CD4-positive, alpha-beta T cell (primary cell): ENCODE measurements at regions not wholly inside any gene's neighbourhood (a gene's known extent, or its start where the extent isn't known, plus 50 kb on each side); places are given as distances from the start of the nearest gene placed in this dataset.

Source experiments
- ATAC-seq: fragments of 200-7000 bp; cut with Tn5 transposase; one replicate; pipeline ENCODE4 v1.10.0; 2022; ENCODE audit warnings: mild to moderate bottlenecking; ENCODE audit not compliant: poor library complexity
- CTCF ChIA-PET: fragments of 350-600 bp; sonication (Branson Sonifier 250); formaldehyde crosslinking; loops from one replicate; lab custom pipeline; 2021; ENCODE audit warnings: antibody characterized with exemption, inconsistent platforms; lab: Charles Lee
- POLR2A ChIA-PET: fragments of 350-600 bp; sonication (Branson Sonifier 250); formaldehyde crosslinking; loops from one replicate; lab custom pipeline; 2021; ENCODE audit warnings: antibody characterized with exemption, inconsistent platforms; lab: Charles Lee
- DNase-seq, 14 experiments: peaks; one replicate each; pipeline ENCODE4 v3.0.0-alpha.2; 2013 to 2020; ENCODE audit warnings: mixed read lengths in 2 of 14
- H3K27ac ChIP-seq, 2 donors: one replicate each; pipeline versions ENCODE4 v1.5.1 to v1.7.0; 2013; ENCODE audit warnings: low read length in 2 of 2, low read depth in 1 of 2, mild to moderate bottlenecking in 1 of 2
- H3K27me3 ChIP-seq, 2 experiments: 1 replicate in 1 of 2; 2 replicates in 1 of 2; pipeline versions ENCODE4 v1.6.1 to v1.7.0; 2013; ENCODE audit warnings: low read length in 2 of 2, control low read depth in 1 of 2, mild to moderate bottlenecking in 1 of 2, moderate library complexity in 1 of 2; ENCODE audit not compliant: insufficient read depth in 2 of 2, control insufficient read depth in 1 of 2
- H3K36me3 ChIP-seq: one replicate; pipeline ENCODE4 v1.6.1; 2013; ENCODE audit warnings: low read length, control low read depth; ENCODE audit not compliant: insufficient read depth
- H3K4me1 ChIP-seq: one replicate; pipeline ENCODE4 v1.6.1; 2013; ENCODE audit warnings: low read length, control low read depth; ENCODE audit not compliant: insufficient read depth
- H3K4me3 ChIP-seq: one replicate; pipeline ENCODE4 v1.5.1; 2013; ENCODE audit warnings: mild to moderate bottlenecking, low read length, moderate library complexity
- H3K9me3 ChIP-seq, 2 experiments: 1 replicate in 1 of 2; 2 replicates in 1 of 2; pipeline versions ENCODE4 v1.6.1 to v1.7.0; 2013; ENCODE audit warnings: low read length in 2 of 2, mild to moderate bottlenecking in 2 of 2, control low read depth in 1 of 2, moderate library complexity in 1 of 2; ENCODE audit not compliant: control insufficient read depth in 1 of 2, insufficient read depth in 1 of 2
- H3K27ac Mint-ChIP-seq: one replicate; pipeline ENCODE4 v1.8.0; 2020; ENCODE audit warnings: mixed read lengths
- H3K27me3 Mint-ChIP-seq: one replicate; pipeline ENCODE4 v1.8.0; 2021; ENCODE audit warnings: mixed read lengths
- H3K36me3 Mint-ChIP-seq: one replicate; pipeline ENCODE4 v1.8.0; 2021; ENCODE audit warnings: low read depth, mixed read lengths
- H3K4me1 Mint-ChIP-seq: one replicate; pipeline ENCODE4 v1.8.0; 2021; ENCODE audit warnings: low read depth, mixed read lengths
- H3K4me3 Mint-ChIP-seq: one replicate; pipeline ENCODE4 v1.8.0; 2020; ENCODE audit warnings: mild to moderate bottlenecking, mixed read lengths
- H3K9me3 Mint-ChIP-seq: one replicate; pipeline ENCODE4 v1.8.0; 2020; ENCODE audit warnings: mixed read lengths
- intact Hi-C, 2 experiments: fragments of 100-400 bp; cut with DNase I in 1 of 2; cut with micrococcal nuclease in 1 of 2; formaldehyde crosslinking; loops; one replicate each; pipeline versions ENCODE4 v1.15.1 to v1.9.0; 2023 to 2025; cut with DNase I, micrococcal nuclease
- TF ChIP-seq, protein P1 (sequence below): fragments of 200-600 bp; IDR thresholded peaks from one replicate; pipeline ENCODE4 v1.8.0; 2022; ENCODE audit warnings: antibody characterized with exemption, mild to moderate bottlenecking

- DNase-seq (no peak), ATAC-seq (no peak)
- Mint-ChIP-seq H3K36me3 (no peaks in the 10 kb centered on the region), H3K27me3 (peaks cover 59% of the 10 kb centered on the region), H3K9me3 (no peaks in the 10 kb centered on the region), H3K4me1 (peaks cover 6% of the 10 kb centered on the region), H3K27ac (no peak overlapping the region), H3K4me3 (no peak overlapping the region)
- Histone ChIP-seq H3K9me3 (no peaks in the 10 kb centered on the region), H3K27ac (no peak overlapping the region), H3K4me1 (no peaks in the 10 kb centered on the region), H3K4me3 (no peak overlapping the region), H3K27me3 (peaks cover 25 to 38% of the 10 kb centered on the region in 2 experiments), H3K36me3 (no peaks in the 10 kb centered on the region)
- CTCF ChIA-PET = no interaction called here
- POLR2A ChIA-PET = no interaction called here
- intact Hi-C loops = no loop called here
- TF ChIP-seq, protein P1, sequence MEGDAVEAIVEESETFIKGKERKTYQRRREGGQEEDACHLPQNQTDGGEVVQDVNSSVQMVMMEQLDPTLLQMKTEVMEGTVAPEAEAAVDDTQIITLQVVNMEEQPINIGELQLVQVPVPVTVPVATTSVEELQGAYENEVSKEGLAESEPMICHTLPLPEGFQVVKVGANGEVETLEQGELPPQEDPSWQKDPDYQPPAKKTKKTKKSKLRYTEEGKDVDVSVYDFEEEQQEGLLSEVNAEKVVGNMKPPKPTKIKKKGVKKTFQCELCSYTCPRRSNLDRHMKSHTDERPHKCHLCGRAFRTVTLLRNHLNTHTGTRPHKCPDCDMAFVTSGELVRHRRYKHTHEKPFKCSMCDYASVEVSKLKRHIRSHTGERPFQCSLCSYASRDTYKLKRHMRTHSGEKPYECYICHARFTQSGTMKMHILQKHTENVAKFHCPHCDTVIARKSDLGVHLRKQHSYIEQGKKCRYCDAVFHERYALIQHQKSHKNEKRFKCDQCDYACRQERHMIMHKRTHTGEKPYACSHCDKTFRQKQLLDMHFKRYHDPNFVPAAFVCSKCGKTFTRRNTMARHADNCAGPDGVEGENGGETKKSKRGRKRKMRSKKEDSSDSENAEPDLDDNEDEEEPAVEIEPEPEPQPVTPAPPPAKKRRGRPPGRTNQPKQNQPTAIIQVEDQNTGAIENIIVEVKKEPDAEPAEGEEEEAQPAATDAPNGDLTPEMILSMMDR = no peak
Observed at GRCh38 chr5:141762316-141762715, 80.3 kb upstream of the ARAP3 start.

DNA sequence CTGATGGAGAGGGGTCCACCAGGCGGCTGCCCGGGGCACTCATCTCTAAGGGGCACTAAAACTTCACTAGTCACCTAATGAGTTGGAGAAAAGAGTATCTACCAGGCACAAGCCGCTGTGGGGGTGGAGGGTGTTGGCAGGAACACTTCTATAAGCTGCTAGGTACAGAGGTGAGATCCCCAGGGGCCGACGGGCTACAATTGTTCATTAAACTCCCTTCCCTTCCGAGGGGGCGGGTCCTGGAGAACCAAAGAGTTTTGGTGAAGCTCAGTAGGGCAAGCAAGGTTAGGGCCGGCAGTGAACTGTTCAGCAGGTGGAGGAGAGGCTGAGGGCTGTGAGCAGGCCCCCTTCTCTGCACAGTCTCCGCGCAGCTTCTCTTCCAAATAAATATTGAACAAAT, 78.7 kb upstream of the ARAP3 start:
- no peaks in the 10 kb centered on the region for H3K4me1 ChIP-seq
- Mint-ChIP-seq H3K4me3 (no peak overlapping the region), H3K36me3 (no peaks in the 10 kb centered on the region), H3K9me3 (no peaks in the 10 kb centered on the region), H3K27ac (no peak overlapping the region), H3K27me3 (peaks cover 75% of the 10 kb centered on the region), H3K4me1 (peaks cover 6% of the 10 kb centered on the region)
- CTCF ChIA-PET = no interaction called here
- H3K4me3 ChIP-seq = no peak overlapping the region
- H3K27me3 ChIP-seq = peaks cover 32 to 47% of the 10 kb centered on the region in 2 experiments
- H3K36me3 ChIP-seq = no peaks in the 10 kb centered on the region
- POLR2A ChIA-PET = no interaction called here
- no peak overlapping the region for H3K27ac ChIP-seq
- no peak for DNase-seq
- ATAC-seq = no peak
- intact Hi-C loops = no loop called here
- TF ChIP-seq, protein P1 = no peak
- no peaks in the 10 kb centered on the region for H3K9me3 ChIP-seq

DNA sequence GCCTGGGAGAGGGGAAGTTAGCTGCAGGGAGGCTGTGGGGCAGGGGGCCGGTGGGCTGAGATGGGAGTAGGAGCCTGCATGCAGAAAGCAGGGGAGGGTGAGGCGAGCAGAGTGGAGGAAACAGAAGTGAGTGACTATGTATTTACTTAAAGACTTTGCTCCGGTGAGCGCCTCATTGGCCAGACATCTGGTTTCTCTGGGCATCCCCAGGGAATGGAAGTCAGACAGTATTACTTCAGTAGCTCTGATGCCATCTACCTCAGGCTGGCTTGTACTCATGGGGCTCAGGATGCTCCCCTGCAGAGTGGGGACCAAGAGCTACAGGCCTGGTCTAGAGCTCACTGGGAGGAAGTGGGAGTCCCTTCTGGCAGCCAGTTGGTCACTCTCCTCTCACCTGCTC, 78.2 kb upstream of the ARAP3 start:
- TF ChIP-seq, protein P1 = no peak
- CTCF ChIA-PET = no interaction called here
- intact Hi-C loops = no loop called here
- Histone ChIP-seq H3K36me3 (no peaks in the 10 kb centered on the region), H3K4me1 (no peaks in the 10 kb centered on the region), H3K27me3 (peaks cover 32 to 47% of the 10 kb centered on the region in 2 experiments), H3K9me3 (no peaks in the 10 kb centered on the region), H3K4me3 (no peak overlapping the region), H3K27ac (no peak overlapping the region)
- Mint-ChIP-seq H3K4me1 (peaks cover 6% of the 10 kb centered on the region), H3K36me3 (no peaks in the 10 kb centered on the region), H3K4me3 (no peak overlapping the region), H3K9me3 (no peaks in the 10 kb centered on the region), H3K27me3 (peaks cover 80% of the 10 kb centered on the region), H3K27ac (no peak overlapping the region)
- ATAC-seq (no peak), DNase-seq (no peak)
- POLR2A ChIA-PET = no interaction called here
